ENCODE measurements at regions not wholly inside any gene's neighbourhood (a gene's known extent, or its start where the extent isn't known, plus 50 kb on each side); places are given as distances from the start of the nearest gene placed in this dataset.
"Not testable (repeated sequence)": the region's sequence is repeated elsewhere in the genome, so short reads cannot be mapped to it uniquely, and the experiment has no call there.

GRCh38 chr7:128575277-128575676 is 96.8 kb upstream of the GARIN1A start:
- DNase-seq; H3K27me3 Mint-ChIP-seq (ENCODE audit: low read depth in 3 of 3); H2AFZ ChIP-seq (ENCODE audit: insufficient read depth, low read depth, low read length, poor library complexity, severe bottlenecking); H3K27ac ChIP-seq (ENCODE audit: low read depth in 1 of 2, low read length in 2 of 2); H3K9me3 Mint-ChIP-seq; H3K9me3 ChIP-seq (replicated peaks in 1 of 2; ENCODE audit: control insufficient read depth in 1 of 2, insufficient read depth in 1 of 2, low read length in 2 of 2); H3K4me3 ChIP-seq (replicated peaks in 1 of 3; ENCODE audit: low read depth in 2 of 3, low read length in 3 of 3); H3K9ac ChIP-seq (ENCODE audit: insufficient read depth, low read length, poor library complexity, severe bottlenecking); H3K4me1 Mint-ChIP-seq; H3K4me1 ChIP-seq (ENCODE audit: control insufficient read depth in 1 of 2, insufficient read depth in 2 of 2, low read length in 2 of 2); H3K4me2 ChIP-seq (replicated peaks; ENCODE audit: extremely low read depth, low read length, poor library complexity, severe bottlenecking); H3K27ac Mint-ChIP-seq; H3K27me3 ChIP-seq (ENCODE audit: control insufficient read depth in 2 of 2, insufficient read depth in 2 of 2, low read length in 2 of 2); intact Hi-C loops (cut with micrococcal nuclease); H3K4me3 Mint-ChIP-seq: not testable (repeated sequence)
- 94% methylated on average over 2 of the region's 3 CpGs for WGBS (ENCODE audit: insufficient coverage)
- Histone ChIP-seq H3K79me2 (ENCODE audit: insufficient read depth, low read length) (peaks cover 31% of the 10 kb centered on the region), H4K20me1 (ENCODE audit: insufficient read depth, low read length) (peaks cover 47% of the 10 kb centered on the region), H3K36me3 (replicated peaks in 1 of 2; ENCODE audit: control insufficient read depth in 1 of 2, insufficient read depth in 2 of 2, low read length in 2 of 2) (peaks cover 19 to 44% of the 10 kb centered on the region in 2 donors)
- H3K36me3 Mint-ChIP-seq, result peaks cover 39 to 69% of the 10 kb centered on the region in 2 donors

GRCh38 chr7:128576953-128577352 is 95.1 kb upstream of the GARIN1A start:
- Histone ChIP-seq H4K20me1 (ENCODE audit: insufficient read depth, low read length) (peaks cover 33% of the 10 kb centered on the region), H3K36me3 (replicated peaks in 1 of 2; ENCODE audit: control insufficient read depth in 1 of 2, insufficient read depth in 2 of 2, low read length in 2 of 2) (peaks cover 25 to 50% of the 10 kb centered on the region in 2 donors), H3K79me2 (ENCODE audit: insufficient read depth, low read length) (peaks cover 23% of the 10 kb centered on the region)
- H3K4me1 ChIP-seq (ENCODE audit: control insufficient read depth in 1 of 2, insufficient read depth in 2 of 2, low read length in 2 of 2); H3K9me3 Mint-ChIP-seq; H3K4me2 ChIP-seq (replicated peaks; ENCODE audit: extremely low read depth, low read length, poor library complexity, severe bottlenecking); H3K27ac Mint-ChIP-seq; intact Hi-C loops (cut with micrococcal nuclease); H3K27me3 Mint-ChIP-seq (ENCODE audit: low read depth in 3 of 3); H3K9me3 ChIP-seq (replicated peaks in 1 of 2; ENCODE audit: control insufficient read depth in 1 of 2, insufficient read depth in 1 of 2, low read length in 2 of 2); H3K9ac ChIP-seq (ENCODE audit: insufficient read depth, low read length, poor library complexity, severe bottlenecking); H3K27me3 ChIP-seq (ENCODE audit: control insufficient read depth in 2 of 2, insufficient read depth in 2 of 2, low read length in 2 of 2); H3K4me3 ChIP-seq (replicated peaks in 1 of 3; ENCODE audit: low read depth in 2 of 3, low read length in 3 of 3); H3K4me1 Mint-ChIP-seq; H3K4me3 Mint-ChIP-seq; H3K27ac ChIP-seq (ENCODE audit: low read depth in 1 of 2, low read length in 2 of 2); H2AFZ ChIP-seq (ENCODE audit: insufficient read depth, low read depth, low read length, poor library complexity, severe bottlenecking); DNase-seq: not testable (repeated sequence)
- peaks cover 34 to 69% of the 10 kb centered on the region in 2 donors for H3K36me3 Mint-ChIP-seq
- WGBS (ENCODE audit: insufficient coverage), result 100% methylated on average over 1 of the region's 27 CpGs

GRCh38 chr7:128579843-128580242 is 92.2 kb upstream of the GARIN1A start:
- H3K79me2 ChIP-seq (ENCODE audit: insufficient read depth, low read length); H3K27ac ChIP-seq (ENCODE audit: low read depth in 1 of 2, low read length in 2 of 2); DNase-seq; H3K4me3 Mint-ChIP-seq; H3K9me3 ChIP-seq (replicated peaks in 1 of 2; ENCODE audit: control insufficient read depth in 1 of 2, insufficient read depth in 1 of 2, low read length in 2 of 2); H3K4me1 ChIP-seq (ENCODE audit: control insufficient read depth in 1 of 2, insufficient read depth in 2 of 2, low read length in 2 of 2); H2AFZ ChIP-seq (ENCODE audit: insufficient read depth, low read depth, low read length, poor library complexity, severe bottlenecking); H3K27me3 Mint-ChIP-seq (ENCODE audit: low read depth in 3 of 3); H3K4me3 ChIP-seq (replicated peaks in 1 of 3; ENCODE audit: low read depth in 2 of 3, low read length in 3 of 3); H3K4me2 ChIP-seq (replicated peaks; ENCODE audit: extremely low read depth, low read length, poor library complexity, severe bottlenecking); H3K9ac ChIP-seq (ENCODE audit: insufficient read depth, low read length, poor library complexity, severe bottlenecking); H3K27me3 ChIP-seq (ENCODE audit: control insufficient read depth in 2 of 2, insufficient read depth in 2 of 2, low read length in 2 of 2); intact Hi-C loops (cut with micrococcal nuclease); H3K4me1 Mint-ChIP-seq; H3K9me3 Mint-ChIP-seq: not testable (repeated sequence)
- peaks cover 35 to 48% of the 10 kb centered on the region in 2 donors for H3K36me3 ChIP-seq (replicated peaks in 1 of 2; ENCODE audit: control insufficient read depth in 1 of 2, insufficient read depth in 2 of 2, low read length in 2 of 2)
- H4K20me1 ChIP-seq (ENCODE audit: insufficient read depth, low read length), result peaks cover 13% of the 10 kb centered on the region
- peak overlapping the region in 2 of 7 donors; percentile 63 to 69 for H3K27ac Mint-ChIP-seq
- no CpG with 5 or more reads among the region's 4 CpGs for WGBS (ENCODE audit: insufficient coverage)
- H3K36me3 Mint-ChIP-seq, result peaks cover 40 to 67% of the 10 kb centered on the region in 2 donors

- H3K27ac Mint-ChIP-seq; H3K27ac ChIP-seq (ENCODE audit: low read depth in 1 of 2, low read length in 2 of 2); H3K79me2 ChIP-seq (ENCODE audit: insufficient read depth, low read length); DNase-seq; H3K9me3 Mint-ChIP-seq; H3K9ac ChIP-seq (ENCODE audit: insufficient read depth, low read length, poor library complexity, severe bottlenecking); H3K4me1 ChIP-seq (ENCODE audit: control insufficient read depth in 1 of 2, insufficient read depth in 2 of 2, low read length in 2 of 2); H3K27me3 Mint-ChIP-seq (ENCODE audit: low read depth in 3 of 3); H4K20me1 ChIP-seq (ENCODE audit: insufficient read depth, low read length); intact Hi-C loops (cut with micrococcal nuclease); H3K4me2 ChIP-seq (replicated peaks; ENCODE audit: extremely low read depth, low read length, poor library complexity, severe bottlenecking); H3K4me1 Mint-ChIP-seq; H3K27me3 ChIP-seq (ENCODE audit: control insufficient read depth in 2 of 2, insufficient read depth in 2 of 2, low read length in 2 of 2); H3K4me3 Mint-ChIP-seq; H3K4me3 ChIP-seq (replicated peaks in 1 of 3; ENCODE audit: low read depth in 2 of 3, low read length in 3 of 3); H2AFZ ChIP-seq (ENCODE audit: insufficient read depth, low read depth, low read length, poor library complexity, severe bottlenecking); H3K9me3 ChIP-seq (replicated peaks in 1 of 2; ENCODE audit: control insufficient read depth in 1 of 2, insufficient read depth in 1 of 2, low read length in 2 of 2): not testable (repeated sequence)
- peaks cover 40 to 68% of the 10 kb centered on the region in 2 donors for H3K36me3 Mint-ChIP-seq
- no CpG with 5 or more reads among the region's 5 CpGs for WGBS (ENCODE audit: insufficient coverage)
- peaks cover 40 to 51% of the 10 kb centered on the region in 2 donors for H3K36me3 ChIP-seq (replicated peaks in 1 of 2; ENCODE audit: control insufficient read depth in 1 of 2, insufficient read depth in 2 of 2, low read length in 2 of 2)
These were observed 91.0 kb upstream of the GARIN1A start for GRCh38 chr7:128581100-128581499.

Data from CD14-positive monocyte (primary cell).